B cell (primary cell): ENCODE measurements at regions not wholly inside any gene's neighbourhood (a gene's known extent, or its start where the extent isn't known, plus 50 kb on each side); places are given as distances from the start of the nearest gene placed in this dataset.
A peak's percentile ranks its signal among the peaks of the same experiment; 100 is the strongest.

Experiments
- ATAC-seq: fragments of 200-7000 bp; cut with Tn5 transposase; one replicate; pipeline ENCODE4 v1.10.0; 2021; ENCODE audit warnings: low read depth, mild to moderate bottlenecking, moderate number of reproducible peaks, moderate library complexity
- CTCF ChIA-PET: fragments of 350-600 bp; sonication (Branson Sonifier 250); formaldehyde crosslinking; loops from one replicate; lab custom pipeline; 2021; ENCODE audit warnings: antibody characterized with exemption, inconsistent platforms; lab: Charles Lee
- POLR2A ChIA-PET: fragments of 350-600 bp; sonication (Branson Sonifier 250); formaldehyde crosslinking; loops from one replicate; lab custom pipeline; 2021; ENCODE audit warnings: antibody characterized with exemption; lab: Charles Lee
- DNase-seq: peaks from one replicate; pipeline ENCODE4 v3.0.0; 2013
- H2AFZ ChIP-seq: 2 replicates; pipeline ENCODE4 v1.6.1; 2012; ENCODE audit warnings: mild to moderate bottlenecking, low read depth, low read length; ENCODE audit not compliant: insufficient read depth, poor library complexity, severe bottlenecking
- H3K27ac ChIP-seq, 2 donors: 1 replicate in 1 of 2; 2 replicates in 1 of 2; pipeline ENCODE4 v1.5.1; 2012 to 2013; ENCODE audit warnings: low read length in 2 of 2, mild to moderate bottlenecking in 2 of 2, moderate library complexity in 1 of 2
- H3K27me3 ChIP-seq, 4 experiments: fragments of 200-600 bp in 1 of 4; sonication (generic) in 1 of 4; replicated peaks in 1 of 4; 1 replicate in 2 of 4; 2 replicates in 2 of 4; pipeline versions ENCODE4 v1.6.1 to v1.7.0; 2013 to 2016; ENCODE audit warnings: low read length in 3 of 4, mild to moderate bottlenecking in 2 of 4, mixed read lengths in 1 of 4, moderate library complexity in 1 of 4; ENCODE audit not compliant: insufficient read depth in 4 of 4, control insufficient read depth in 3 of 4; ENCODE audit errors: control extremely low read depth in 1 of 4
- H3K36me3 ChIP-seq, 2 experiments: replicated peaks in 1 of 2; 1 replicate in 1 of 2; 2 replicates in 1 of 2; pipeline versions ENCODE4 v1.6.1 to v1.7.1; 2013; ENCODE audit warnings: low read length in 1 of 2; ENCODE audit not compliant: insufficient read depth in 2 of 2, control insufficient read depth in 1 of 2; ENCODE audit errors: control extremely low read depth in 1 of 2, extremely low read depth in 1 of 2
- H3K4me1 ChIP-seq, 2 donors: fragments of 200-600 bp in 1 of 2; sonication (generic) in 1 of 2; 1 replicate in 1 of 2; 2 replicates in 1 of 2; pipeline versions ENCODE4 v1.5.1 to v1.6.1; 2013 to 2017; ENCODE audit warnings: low read length in 2 of 2; ENCODE audit not compliant: control insufficient read depth in 2 of 2, insufficient read depth in 2 of 2
- H3K4me2 ChIP-seq: replicated peaks from 2 replicates; pipeline ENCODE3; 2012; ENCODE audit warnings: mild to moderate bottlenecking, low read depth, low read length; ENCODE audit not compliant: poor library complexity, severe bottlenecking
- H3K4me3 ChIP-seq, 5 experiments: fragments of 200-600 bp in 1 of 5; sonication (generic) in 1 of 5; 1 replicate in 3 of 5; 2 replicates in 2 of 5; pipeline versions ENCODE4 v1.5.1 to v1.7.0; 2011 to 2016; ENCODE audit warnings: low read length in 4 of 5, mild to moderate bottlenecking in 4 of 5, low read depth in 2 of 5, control low read depth in 1 of 5, moderate library complexity in 1 of 5; ENCODE audit not compliant: insufficient read depth in 1 of 5; ENCODE audit errors: control extremely low read depth in 1 of 5, extremely low read depth in 1 of 5
- H3K79me2 ChIP-seq: fragments of 200-600 bp; sonication (generic); one replicate; pipeline ENCODE4 v1.6.0; 2016; ENCODE audit warnings: low read length; ENCODE audit not compliant: control insufficient read depth, insufficient read depth
- H3K9ac ChIP-seq: fragments of 200-600 bp; sonication (generic); 2 replicates; pipeline ENCODE4 v1.6.1; 2017; ENCODE audit warnings: mild to moderate bottlenecking, low read length, moderate library complexity
- H3K9me3 ChIP-seq, 3 donors: one replicate each; pipeline versions ENCODE4 v1.6.1 to v1.7.1; 2013; ENCODE audit warnings: low read length in 2 of 3; ENCODE audit not compliant: control insufficient read depth in 2 of 3, insufficient read depth in 1 of 3; ENCODE audit errors: control extremely low read depth in 1 of 3
- H4K20me1 ChIP-seq: 2 replicates; pipeline ENCODE4 v1.6.0; 2012; ENCODE audit warnings: mild to moderate bottlenecking, low read length; ENCODE audit not compliant: insufficient read depth, control insufficient read depth, poor library complexity, severe bottlenecking
- H3K27ac Mint-ChIP-seq: one replicate; pipeline ENCODE4 v1.8.0; 2021; ENCODE audit warnings: mixed read lengths
- H3K27me3 Mint-ChIP-seq: one replicate; pipeline ENCODE4 v1.8.0; 2021; ENCODE audit warnings: mixed read lengths
- H3K4me1 Mint-ChIP-seq: one replicate; pipeline ENCODE4 v1.8.0; 2021; ENCODE audit warnings: mixed read lengths
- H3K4me3 Mint-ChIP-seq: one replicate; pipeline ENCODE4 v1.8.0; 2021; ENCODE audit warnings: mixed read lengths
- H3K9me3 Mint-ChIP-seq: one replicate; pipeline ENCODE4 v1.8.0; 2022; ENCODE audit warnings: mixed read lengths; ENCODE audit not compliant: insufficient read depth
- CTCF ChIP-seq: fragments of 200-600 bp; IDR thresholded peaks from one replicate; pipeline ENCODE4 v1.8.0; 2022; ENCODE audit warnings: antibody characterized with exemption, mild to moderate bottlenecking
- EZH2 ChIP-seq: IDR thresholded peaks from 2 replicates; pipeline ENCODE4 v1.6.1; 2012; ENCODE audit warnings: borderline replicate concordance, low read depth, mild to moderate bottlenecking, moderate library complexity, low read length; ENCODE audit not compliant: insufficient read depth, poor library complexity, severe bottlenecking
- WGBS: methylation state at CpG from one replicate; pipeline ENCODE4 v1.1.5; 2013; ENCODE audit warnings: missing lambda C conversion rate; ENCODE audit not compliant: insufficient coverage; 5-methylcytosine and 5-hydroxymethylcytosine counted together
- intact Hi-C: fragments of 100-400 bp; cut with micrococcal nuclease; formaldehyde crosslinking; loops from one replicate; pipeline ENCODE4 v1.10.0; 2022

- no peak overlapping the region for H2AFZ ChIP-seq
- peak overlapping the region in 1 of 5 experiments; percentile 21 for H3K4me3 ChIP-seq
- ATAC-seq, result peak; percentile 93
- TF ChIP-seq EZH2 (no peak), CTCF (no peak)
- ChIA-PET CTCF (interaction anchor here (0.7 to 1.6 kb wide), 8 partner anchors 13 to 276 kb away, joined by 3 to 6 read pairs (median 3); no protein-coding TSS in a partner anchor), POLR2A (no interaction called here)
- Mint-ChIP-seq H3K4me3 (peak overlapping the region; percentile 69), H3K27me3 (no peaks in the 10 kb centered on the region), H3K9me3 (peaks cover 3% of the 10 kb centered on the region), H3K4me1 (peaks cover 60% of the 10 kb centered on the region), H3K27ac (peak overlapping the region; percentile 75)
- H3K4me2 ChIP-seq, result peak overlapping the region; percentile 42
- H4K20me1 ChIP-seq, result no peaks in the 10 kb centered on the region
- DNase-seq, result peak; percentile 73
- H3K4me1 ChIP-seq, result peaks cover 51 to 55% of the 10 kb centered on the region in 2 donors
- H3K27me3 ChIP-seq, result no peaks in the 10 kb centered on the region
- peaks cover 0 to 1% (median 0%) of the 10 kb centered on the region in 3 donors for H3K9me3 ChIP-seq
- H3K36me3 ChIP-seq, result no peaks in the 10 kb centered on the region
- H3K27ac ChIP-seq, result peak overlapping the region in 1 of 2 donors; percentile 53
- intact Hi-C loops, result loop anchor here (2.0 to 5.0 kb wide), 3 partner anchors 18 to 132 kb away; partner anchors contain the start of gene TGFBR2
- no peaks in the 10 kb centered on the region for H3K79me2 ChIP-seq
- H3K9ac ChIP-seq, result peak overlapping the region; percentile 1
- 0% methylated on average over 2 of the region's 5 CpGs for WGBS
Measured at GRCh38 chr3:30475038-30475808, 131.2 kb upstream of the TGFBR2 start.

GRCh38 chr3:30475809-30476178 is 130.6 kb upstream of the TGFBR2 start:
- Histone ChIP-seq H3K9me3 (peaks cover 0 to 1% (median 0%) of the 10 kb centered on the region in 3 donors), H3K79me2 (no peaks in the 10 kb centered on the region), H3K27ac (peak overlapping the region in 1 of 2 donors; percentile 53), H3K4me3 (peak overlapping the region in 1 of 5 experiments; percentile 4), H4K20me1 (no peaks in the 10 kb centered on the region), H3K9ac (no peak overlapping the region), H3K27me3 (no peaks in the 10 kb centered on the region), H3K4me1 (peaks cover 51 to 55% of the 10 kb centered on the region in 2 donors), H3K36me3 (no peaks in the 10 kb centered on the region), H2AFZ (no peak overlapping the region), H3K4me2 (peak overlapping the region; percentile 42)
- DNase-seq, result no peak
- ATAC-seq, result no peak
- peak overlapping the region; percentile 37 for H3K27ac Mint-ChIP-seq
- H3K4me1 Mint-ChIP-seq, result peaks cover 59% of the 10 kb centered on the region
- no peak overlapping the region for H3K4me3 Mint-ChIP-seq
- WGBS, result 94% methylated on average over 2 of the region's 2 CpGs
- H3K27me3 Mint-ChIP-seq, result no peaks in the 10 kb centered on the region
- ChIA-PET POLR2A (no interaction called here), CTCF (interaction anchor here (1.0 to 1.6 kb wide), 2 partner anchors 12 to 217 kb away, joined by 3 to 6 read pairs; no protein-coding TSS in a partner anchor)
- TF ChIP-seq EZH2 (no peak), CTCF (no peak)
- intact Hi-C loops, result loop anchor here (2.0 to 5.0 kb wide), 3 partner anchors 17 to 132 kb away; partner anchors contain the start of gene TGFBR2
- H3K9me3 Mint-ChIP-seq, result peaks cover 3% of the 10 kb centered on the region
